HUDEP-2 (cell line): ENCODE measurements at regions not wholly inside any gene's neighbourhood (a gene's known extent, or its start where the extent isn't known, plus 50 kb on each side); places are given as distances from the start of the nearest gene placed in this dataset.
"Not testable (repeated sequence)": the region's sequence is repeated elsewhere in the genome, so short reads cannot be mapped to it uniquely, and the experiment has no call there.

Experiments used
- DNase-seq, 76 experiments: peaks; one replicate each; lab custom pipeline; 2025; ENCODE audit not compliant: unreplicated experiment in 76 of 76; lab: John Stamatoyannopoulos, UW

DNA sequence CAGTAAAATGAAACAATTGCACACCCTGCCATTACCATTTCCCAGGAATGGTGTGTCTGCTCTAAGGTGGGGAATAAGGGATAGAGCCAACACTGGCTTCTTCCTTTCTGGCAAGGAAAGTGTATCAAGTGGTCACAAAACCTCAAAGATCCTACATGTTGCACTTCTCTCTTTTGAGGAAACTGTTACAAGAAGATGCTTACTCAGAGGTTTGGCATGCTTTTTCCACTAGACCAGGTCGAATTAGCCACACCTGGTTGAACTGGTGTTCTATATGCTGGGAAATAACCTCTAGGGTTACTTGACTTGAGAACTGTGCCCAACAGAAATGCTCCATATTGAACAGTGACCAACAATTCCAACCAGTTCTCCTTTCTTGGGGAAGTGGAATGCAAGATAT lies 102.9 kb downstream of the LRRN1 start:
- DNase-seq, result no peak

DNA sequence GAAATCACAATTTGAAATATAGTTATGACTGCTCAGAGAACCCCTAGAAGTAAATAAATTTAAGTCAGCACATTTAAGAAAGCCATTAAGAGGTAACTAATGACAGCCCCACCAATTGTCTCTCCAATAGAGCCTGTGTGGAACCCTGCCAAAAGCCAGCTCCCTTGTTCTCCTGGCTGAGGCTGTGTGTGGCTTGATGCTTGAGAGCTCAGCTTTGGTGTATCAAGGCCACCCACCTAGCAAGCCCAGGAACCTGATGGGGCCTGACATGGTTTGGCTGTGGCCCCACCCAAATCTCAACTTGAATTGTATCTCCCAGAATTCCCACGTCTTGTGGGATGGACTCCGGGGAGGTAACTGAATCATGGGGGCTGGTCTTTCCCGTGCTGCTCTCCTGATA lies 106.9 kb downstream of the LRRN1 start:
- no peak for DNase-seq

DNA sequence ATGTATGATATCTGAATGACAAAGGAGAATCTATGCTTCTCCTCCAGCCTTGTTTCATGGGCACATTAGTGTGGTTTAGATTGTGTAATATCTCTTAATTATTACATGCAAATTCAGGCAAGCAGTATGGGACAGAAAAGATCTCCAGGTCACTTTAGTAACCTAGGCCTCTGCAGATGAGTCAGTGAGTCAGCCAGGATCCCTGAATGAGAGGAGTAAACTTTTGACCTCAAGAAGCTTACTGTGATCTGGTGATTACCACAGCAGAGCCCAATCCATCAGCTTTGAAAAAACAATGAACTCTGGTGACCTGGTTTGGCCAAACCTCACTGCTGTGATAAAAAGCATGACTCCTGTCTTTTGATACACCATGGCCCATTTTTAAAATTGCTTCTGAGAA lies 107.8 kb downstream of the LRRN1 start:
- DNase-seq, result no peak

DNA sequence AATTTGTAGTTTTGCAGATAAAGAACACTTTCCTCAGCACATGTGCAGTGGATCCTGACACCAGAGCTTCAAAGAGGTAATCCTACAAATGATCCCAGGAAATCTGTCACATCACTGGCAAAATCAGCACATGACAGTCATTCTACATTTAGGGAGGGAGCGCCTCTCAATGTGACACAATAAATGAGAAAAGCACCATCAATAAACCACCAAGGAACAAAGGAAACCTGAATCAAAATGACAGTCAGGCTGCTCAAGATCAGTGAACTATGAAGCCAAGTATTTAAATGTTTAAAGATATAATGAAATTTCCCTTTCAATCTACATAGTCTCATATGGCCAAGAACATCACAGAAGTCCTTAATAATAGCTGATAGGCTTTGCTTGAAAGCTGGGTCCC lies 119.5 kb downstream of the LRRN1 start:
- no peak for DNase-seq

DNA sequence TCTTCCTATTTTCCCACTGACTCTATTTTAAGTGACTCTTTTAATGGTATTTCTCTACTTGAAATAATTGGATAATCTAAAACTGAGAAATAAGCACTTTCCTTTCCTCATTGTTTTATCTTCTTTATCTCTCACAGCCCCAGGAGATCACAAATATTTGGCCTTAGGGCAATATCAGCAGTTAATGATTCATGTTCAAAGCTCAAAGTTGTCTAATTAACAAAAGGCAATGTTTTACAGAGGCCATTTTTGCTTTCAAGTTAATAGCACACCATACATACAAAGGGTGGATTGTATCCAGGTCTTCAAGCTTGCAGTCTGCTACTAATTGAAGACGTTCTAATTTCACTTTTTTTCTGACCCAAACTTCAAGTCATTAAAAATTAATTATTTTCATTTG lies 120.1 kb downstream of the LRRN1 start:
- DNase-seq, result no peak

DNA sequence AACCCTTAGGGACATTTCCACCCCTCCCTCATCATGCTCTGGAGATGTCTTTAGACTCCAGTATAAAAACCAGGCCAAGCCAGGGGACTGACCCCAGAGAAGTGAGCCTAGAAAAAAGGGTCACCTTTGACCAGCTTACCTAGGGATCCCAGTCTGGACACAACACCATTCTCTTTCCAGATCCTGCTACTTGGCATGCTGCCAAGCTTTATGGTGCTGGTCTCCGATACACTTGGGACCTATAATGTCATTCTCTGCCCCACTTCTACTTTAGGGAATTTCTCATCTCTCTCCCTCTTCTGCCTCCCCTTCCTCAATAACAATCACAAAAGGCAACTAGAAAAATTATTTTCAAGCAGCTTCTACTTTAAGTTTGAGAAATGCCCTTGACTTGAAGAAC lies 124.4 kb downstream of the LRRN1 start:
- no peak for DNase-seq

DNA sequence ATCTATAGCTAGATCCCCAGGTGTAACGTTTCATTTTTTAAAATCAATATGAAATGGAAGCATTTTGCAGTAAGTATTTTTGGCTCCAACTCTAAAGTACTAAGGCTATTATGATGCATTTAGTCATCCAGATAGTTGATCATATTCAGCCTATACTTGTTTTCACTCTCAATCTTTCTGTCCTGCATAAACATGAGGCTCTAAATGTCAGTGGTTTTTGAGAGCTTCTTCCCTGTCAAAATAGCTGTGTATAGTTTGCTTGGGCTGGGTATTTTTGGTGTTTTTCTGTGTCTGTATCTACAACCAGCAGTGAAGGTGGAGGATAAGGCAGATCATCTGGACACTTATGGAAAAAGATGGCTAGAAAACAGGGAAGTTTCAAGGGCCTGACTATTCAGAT lies 128.0 kb downstream of the LRRN1 start:
- DNase-seq, result no peak

DNA sequence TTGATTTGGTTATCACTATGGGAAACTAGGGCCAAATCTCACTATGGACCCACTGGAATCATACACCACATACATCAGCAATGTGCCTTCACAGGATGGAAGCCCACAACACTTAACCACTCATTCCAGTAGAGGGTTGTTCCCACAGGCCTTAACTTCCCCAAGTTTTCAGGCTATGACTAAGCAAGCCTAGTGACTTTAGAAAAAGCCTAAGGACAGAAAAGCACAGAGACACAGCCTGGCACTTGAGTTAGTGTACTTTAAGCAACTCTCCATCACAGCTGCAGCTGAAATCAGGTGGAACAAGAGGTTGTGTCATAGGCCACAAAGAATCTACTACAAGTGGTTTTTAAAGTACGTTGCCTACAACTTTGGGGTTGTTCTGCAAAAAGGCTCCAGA lies 128.7 kb downstream of the LRRN1 start:
- no peak for DNase-seq

DNA sequence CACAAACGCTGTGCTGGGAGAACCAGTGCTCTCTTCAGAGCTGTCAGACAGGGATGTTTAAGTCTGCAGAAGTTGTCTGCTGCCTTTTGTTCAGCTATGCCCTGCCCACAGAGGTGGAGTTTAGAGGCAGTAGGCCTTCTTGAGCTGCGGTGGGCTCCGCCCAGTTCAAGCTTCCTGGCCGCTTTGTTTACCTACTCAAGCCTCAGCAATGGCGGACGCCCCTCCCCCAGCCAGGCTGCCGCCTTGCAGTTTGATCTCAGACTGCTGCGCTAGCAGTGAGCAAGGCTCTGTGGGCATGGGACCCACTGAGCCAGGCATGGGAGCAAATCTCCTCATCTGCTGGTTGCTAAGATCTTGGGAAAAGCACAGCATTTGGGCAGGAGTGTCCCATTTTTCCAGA lies 142.1 kb downstream of the LRRN1 start:
- DNase-seq, result not testable (repeated sequence)

DNA sequence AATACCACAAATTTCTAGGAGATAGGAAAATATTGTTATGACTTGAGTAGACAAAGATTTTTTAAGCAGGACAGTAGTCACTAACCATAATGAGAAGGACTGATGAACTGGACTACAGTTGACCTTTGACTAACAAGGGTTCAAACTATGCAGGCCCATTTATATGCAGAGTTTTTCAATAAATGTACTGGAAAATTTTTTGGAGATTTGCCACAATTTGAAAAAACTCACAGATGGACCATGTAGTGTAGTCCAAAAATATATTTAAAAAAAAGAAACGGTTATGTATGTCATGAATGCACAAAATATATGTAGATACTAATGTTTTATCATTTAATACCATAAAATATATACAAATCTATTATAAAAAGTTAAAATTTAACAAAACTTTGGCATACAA lies 151.8 kb downstream of the LRRN1 start:
- DNase-seq, result no peak

DNA sequence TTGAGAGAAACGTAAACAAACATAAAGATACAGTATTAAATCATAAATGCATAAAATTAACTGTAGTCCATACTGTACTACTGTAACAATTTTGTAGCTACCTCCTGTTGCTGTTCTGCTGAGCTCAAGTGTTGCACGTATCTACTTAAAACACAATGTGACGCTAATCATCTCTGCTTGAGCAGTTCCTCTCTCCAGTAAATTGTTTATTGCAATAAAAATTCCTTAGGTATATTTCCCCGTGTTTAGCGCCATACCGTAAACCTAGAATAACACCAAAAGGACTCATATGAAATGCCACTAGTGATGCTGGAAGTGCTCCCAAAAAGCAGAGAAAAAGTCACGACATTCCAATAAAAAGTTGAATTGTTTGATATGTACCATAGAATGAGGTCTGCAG lies 152.3 kb downstream of the LRRN1 start:
- DNase-seq, result no peak

DNA sequence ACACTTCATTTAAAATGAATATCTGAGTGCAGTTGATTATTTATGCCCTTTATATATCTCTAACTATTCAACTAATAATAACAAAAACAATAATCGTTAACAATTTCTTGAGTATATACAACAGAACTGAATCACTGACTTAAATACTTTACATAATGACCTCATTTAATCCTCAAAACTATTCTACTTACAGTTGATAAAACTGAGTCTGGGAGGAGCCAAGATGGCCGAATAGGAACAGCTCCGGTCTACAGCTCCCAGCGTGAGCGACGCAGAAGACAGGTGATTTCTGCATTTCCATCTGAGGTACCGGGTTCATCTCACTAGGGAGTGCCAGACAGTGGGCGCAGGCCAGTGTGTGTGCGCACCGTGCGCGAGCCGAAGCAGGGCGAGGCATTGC lies 163.6 kb downstream of the LRRN1 start:
- DNase-seq, result not testable (repeated sequence)

DNA sequence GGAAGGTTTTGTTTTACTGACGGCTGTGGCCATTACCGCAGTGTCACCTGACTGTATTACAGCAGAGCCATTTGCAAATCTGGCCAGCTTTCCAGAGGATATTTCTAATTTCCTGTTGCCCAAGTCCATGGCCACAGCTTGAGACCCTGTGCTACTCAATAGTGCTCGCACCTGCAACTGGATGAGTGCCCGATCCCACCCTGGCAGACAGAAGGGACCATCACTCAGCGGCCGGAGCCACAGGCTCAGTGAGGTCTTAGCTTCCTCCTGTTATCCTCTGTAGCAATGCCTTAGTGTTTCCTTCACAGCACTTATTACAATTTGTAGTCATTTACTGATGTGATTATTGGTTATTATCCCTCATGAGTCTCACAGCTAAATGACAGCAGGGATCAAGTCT lies 184.8 kb downstream of the LRRN1 start:
- DNase-seq, result no peak

DNA sequence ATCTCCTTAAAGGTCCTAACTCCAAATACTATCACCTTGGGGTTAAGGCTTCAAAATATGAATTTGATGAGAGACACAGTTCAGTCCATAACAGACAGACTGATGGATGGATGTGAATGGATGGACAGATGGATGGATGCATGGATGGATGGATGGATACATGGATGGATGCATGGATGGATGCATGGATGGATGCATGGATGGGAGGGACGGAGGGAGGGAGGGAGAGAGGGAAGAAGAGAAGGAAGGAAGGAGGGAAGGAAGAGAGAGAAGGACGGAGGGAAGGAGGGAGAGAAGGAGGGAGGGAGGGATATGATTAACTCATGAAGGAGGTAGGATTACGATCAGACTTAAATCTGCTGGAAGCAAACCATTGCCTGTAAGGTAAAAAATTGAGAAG lies 192.4 kb downstream of the LRRN1 start:
- no peak for DNase-seq

DNA sequence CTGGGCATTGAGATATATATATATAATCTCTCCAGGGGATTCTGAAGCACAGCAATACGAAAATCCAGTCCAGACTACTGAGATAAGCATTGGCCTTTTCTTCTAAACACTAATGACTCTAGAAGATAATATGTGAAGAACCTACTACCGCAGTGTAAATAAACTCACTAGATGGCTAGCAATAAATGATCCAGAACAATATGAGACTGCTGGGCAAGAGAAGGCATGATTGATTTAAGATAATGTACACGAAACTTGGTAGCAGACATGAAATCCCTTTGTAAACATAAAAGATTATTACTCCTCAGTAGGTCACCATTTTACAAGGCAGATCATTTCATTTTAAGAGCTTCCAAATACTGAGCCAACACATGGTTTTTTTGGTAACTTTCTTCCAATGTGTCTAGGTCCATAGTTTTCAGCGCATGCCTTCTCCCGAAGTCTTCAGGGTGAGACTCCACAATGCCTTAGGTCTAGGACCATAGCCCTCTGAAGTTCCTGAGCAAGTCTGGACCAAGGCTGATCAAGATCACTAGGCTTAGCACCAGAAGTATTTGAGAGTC lies 193.2 kb downstream of the LRRN1 start:
- no peak for DNase-seq

DNA sequence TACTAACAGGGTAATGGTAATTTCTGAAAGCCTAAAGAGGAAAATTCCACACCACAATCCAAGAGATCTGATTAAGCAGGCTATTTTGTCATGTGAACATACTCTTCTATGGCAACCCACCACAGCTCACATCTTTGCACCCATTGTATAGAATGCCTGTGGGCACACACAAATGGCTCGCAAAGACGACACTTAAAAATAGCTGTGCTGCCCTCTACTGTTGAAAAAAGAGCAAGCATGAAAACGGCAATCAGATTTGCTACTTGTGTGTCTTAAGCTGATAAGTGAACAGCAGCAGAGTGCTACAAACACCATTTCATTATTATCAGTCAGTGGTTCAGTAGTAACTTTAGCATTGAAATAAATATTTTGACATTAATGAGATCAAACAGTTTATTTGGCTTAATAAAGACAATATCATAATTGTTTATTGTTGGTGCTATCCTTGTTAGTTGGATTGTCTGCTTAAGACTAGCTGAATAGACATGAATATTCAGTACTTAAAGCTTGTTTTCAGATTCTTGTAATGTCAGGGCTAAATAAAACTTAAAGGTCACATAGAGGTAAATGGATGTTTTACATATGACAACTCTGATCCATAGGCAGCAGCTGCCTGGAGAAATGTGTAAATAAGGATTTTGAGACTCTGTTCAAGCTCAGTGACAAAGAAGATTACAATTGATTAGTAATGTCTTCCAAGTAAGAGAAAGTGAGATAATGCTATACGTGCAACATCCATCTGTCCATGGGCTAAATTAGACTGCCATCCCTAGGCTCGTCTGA lies 199.1 kb downstream of the LRRN1 start:
- peak in 41 of 76 experiments; percentile 1 to 61 (median 29) for DNase-seq

DNA sequence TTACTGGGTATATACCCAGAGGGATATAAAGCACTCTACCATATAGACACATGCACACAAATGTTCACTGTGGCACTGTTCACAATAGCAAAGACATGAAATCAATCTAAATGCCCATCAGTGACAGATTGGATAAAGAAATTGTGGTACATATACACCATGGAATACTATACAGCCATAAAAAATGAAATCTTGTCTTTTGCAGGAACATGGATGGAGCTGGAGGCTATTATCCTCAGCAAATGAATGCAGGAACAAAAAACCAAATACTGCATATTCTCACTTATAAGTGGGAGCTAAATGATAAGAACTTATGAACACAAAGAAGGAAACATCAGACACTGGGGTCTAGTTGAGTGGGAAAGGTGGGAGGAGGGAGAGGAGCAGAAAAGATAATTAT lies 200.1 kb downstream of the LRRN1 start:
- DNase-seq, result not testable (repeated sequence)

DNA sequence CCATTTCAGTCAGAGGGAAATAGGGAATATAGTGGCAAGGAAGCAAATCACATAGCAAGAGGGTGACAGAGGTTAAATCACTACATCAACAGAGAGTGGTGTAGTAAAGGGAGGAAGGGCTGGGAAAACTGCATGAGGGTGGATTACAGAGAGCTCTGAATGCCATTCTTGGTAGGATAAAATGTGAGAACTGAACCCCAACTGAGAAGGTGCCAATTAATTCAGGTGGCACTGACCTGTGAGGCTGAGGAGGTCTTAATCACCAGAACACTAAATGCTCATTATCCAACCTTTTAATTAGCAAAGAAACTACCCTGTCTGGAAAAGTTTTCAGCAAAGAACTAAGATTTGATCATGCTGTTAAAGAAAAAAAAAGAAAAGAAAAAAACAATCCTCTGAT lies 202.7 kb downstream of the LRRN1 start:
- DNase-seq, result no peak

DNA sequence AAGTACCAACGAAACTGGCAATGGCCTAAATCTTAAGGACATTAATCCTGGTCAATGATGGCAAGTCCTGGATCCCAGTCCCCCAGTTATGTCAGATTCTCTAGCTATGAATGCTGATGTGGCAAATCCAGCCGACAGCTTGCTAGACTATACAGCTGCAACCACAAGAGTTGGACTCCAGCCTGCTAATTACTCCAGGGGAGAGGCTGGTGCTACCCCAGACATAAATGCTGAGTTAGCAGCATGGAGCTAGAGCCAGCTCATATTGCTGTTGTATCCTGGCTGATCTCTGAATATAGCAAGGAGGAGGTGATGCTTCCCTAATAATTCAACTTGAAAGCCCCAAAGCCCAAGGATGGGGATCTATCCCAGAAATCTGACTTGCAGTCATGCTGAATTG lies 207.1 kb downstream of the LRRN1 start:
- DNase-seq, result no peak

DNA sequence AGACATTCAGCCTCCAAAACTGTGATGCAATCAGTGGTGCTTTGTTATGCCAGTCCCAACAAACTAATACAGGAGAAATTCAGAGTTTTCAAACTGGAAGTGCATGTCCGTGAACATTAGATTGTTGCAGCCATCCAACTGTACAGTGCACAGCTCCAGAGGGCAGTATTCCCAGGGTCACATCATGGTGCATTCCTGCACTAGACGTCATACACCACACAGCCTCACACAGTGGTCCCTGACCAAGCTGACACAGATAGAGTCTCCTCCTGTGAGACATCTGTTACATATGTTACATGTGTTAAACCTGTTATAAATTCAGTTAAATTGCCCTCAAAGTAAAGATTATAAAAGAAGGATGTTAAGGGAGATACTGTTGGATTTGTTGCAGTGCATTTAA lies 209.0 kb downstream of the LRRN1 start:
- DNase-seq, result no peak

DNA sequence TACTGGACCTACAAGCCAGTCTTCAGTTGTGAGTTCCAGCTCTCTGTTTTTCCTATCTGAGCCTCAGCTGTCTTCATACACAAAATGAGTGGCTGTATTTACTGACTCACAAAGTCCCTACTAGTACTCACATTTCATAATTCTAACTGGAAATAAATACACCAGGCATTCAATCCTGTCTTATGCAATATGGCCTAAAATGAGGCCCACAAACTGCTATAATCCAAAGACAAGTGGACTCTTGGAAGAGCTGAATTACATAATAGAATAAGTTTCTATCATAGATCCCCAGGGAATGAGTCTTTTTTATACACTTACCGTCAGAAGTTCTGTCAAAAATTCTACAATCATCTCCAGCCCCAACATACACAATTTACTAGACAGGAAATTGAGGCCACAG lies 211.9 kb downstream of the LRRN1 start:
- no peak for DNase-seq

DNA sequence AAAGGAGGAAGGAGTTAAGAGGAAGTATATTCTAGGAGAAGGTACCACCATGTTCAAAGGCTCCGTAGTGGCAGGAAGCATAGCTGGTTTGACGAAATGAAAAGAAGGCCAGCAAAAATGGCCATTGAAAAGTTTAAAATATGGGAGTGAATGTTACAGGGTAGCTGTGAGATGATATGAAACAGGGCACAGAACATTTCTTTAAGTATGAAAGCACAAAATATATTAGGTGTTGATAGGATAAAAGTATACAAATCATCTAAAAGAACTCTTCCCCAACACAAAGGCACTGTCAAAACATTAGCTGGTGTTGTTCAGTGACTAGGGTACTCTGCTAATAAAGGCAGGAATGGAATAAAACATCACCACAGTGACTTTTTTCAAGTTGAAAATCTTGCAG lies 216.2 kb downstream of the LRRN1 start:
- no peak for DNase-seq

DNA sequence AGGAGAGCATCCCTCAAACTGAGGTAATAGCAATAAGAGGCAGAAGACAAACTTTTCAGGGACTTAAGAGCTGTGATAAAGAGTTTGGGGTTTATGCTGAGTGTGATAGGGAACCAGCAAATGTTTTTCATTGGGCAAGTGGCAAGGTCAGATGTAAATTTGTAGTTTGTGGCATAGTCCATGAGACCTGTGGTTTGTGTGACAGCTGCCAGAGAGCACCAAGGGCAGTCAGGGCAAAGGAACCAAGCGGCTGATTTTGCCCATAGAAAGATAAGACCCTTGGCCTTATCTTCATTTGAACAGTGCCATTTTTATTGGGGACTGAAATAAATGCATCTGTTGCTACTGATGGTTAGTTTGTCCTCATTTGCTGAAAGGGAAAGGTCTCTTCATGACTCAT lies 220.3 kb downstream of the LRRN1 start:
- DNase-seq, result peak in 3 of 76 experiments; percentile 1 to 11 (median 1)
